ENCODE measurements at regions not wholly inside any gene's neighbourhood (a gene's known extent, or its start where the extent isn't known, plus 50 kb on each side); places are given as distances from the start of the nearest gene placed in this dataset.
"Not testable (repeated sequence)": the region's sequence is repeated elsewhere in the genome, so short reads cannot be mapped to it uniquely, and the experiment has no call there.

- DNase-seq = no peak
Measured at GRCh38 chr11:42778193-42778592, 533.6 kb upstream of the API5 start.

DNA sequence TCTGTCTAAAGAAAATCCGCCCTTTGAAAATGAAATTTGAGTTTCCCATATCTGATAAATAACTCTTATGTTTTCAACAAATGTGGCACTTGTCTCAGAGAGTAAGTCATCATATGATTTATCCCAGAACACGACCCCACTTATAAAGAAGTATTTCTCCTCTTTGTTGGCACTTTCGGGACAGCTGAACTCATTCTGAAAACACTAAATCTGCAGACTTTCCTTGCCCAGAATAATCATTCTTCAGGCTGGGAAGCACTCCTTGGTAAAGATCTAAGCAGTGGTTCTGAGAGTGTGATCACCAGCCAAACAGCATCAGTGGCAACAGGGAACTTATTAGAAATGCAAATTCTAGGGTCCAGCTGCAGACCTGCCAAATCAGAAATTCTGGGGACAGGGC is 532.2 kb upstream of the API5 start:
- no peak for DNase-seq

GRCh38 chr11:42786981-42787380 is 524.8 kb upstream of the API5 start:
- DNase-seq = no peak

DNA sequence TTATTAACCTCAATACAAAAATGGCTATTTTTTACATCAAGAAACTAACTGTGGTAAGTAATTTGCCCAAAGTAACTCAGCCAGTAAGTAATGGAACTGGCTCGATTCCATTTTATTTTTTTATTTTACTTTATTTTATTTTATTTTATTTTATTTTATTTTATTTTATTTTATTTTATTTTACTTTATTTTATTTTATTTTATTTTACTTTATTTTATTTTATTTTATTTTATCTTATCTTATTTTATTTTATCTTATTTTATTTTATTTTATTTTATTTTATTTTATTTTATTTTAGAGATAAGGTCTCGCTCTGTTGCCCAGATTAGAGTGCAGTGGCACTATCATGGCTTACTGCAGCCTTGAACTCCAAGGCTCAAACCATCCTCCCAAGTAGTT is 516.3 kb upstream of the API5 start:
- DNase-seq = not testable (repeated sequence)

DNA sequence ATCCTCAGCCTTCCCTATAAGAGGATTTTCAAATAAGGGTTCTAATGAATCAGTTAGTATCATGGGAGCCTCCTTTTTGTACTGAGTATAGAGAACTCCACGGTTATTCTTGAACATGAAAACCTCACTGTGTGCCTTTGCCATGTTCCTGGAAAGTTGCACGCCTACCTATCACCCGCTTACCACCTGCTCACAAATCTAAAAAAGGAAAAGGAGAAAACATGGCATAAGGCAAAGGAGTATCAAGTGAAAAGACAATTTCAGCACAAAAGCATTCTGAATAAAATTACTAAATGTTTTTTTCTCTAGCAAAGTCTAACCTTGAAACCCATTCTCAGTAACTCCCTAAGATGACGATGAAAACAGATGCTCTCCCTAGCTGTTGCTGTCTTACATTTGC is 511.8 kb upstream of the API5 start:
- no peak for DNase-seq

GRCh38 chr11:42802201-42802899 is 509.4 kb upstream of the API5 start:
- DNase-seq = no peak

GRCh38 chr11:42806191-42806590 is 505.6 kb upstream of the API5 start:
- DNase-seq = no peak

DNA sequence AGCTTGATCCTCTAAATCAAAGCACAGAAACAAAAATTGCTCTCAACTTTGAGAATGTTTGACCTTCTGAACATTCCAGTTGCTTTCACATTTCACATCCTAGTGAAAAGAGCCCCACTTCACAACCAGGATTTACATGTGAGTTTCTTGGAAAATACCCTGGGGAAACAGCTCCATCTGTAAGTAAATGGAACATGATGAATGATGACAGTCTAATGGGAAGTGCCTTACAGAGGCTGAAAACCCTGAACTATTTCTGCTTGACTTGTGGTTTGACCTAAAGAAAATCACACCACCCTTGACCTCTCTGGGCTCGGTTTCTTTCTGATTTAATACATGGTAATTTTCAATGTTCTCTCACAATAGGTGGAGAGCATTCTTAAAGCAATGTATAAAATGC is 499.4 kb upstream of the API5 start:
- no peak for DNase-seq

GRCh38 chr11:42812960-42813359 is 498.8 kb upstream of the API5 start:
- DNase-seq = no peak

- DNase-seq = no peak
Measured at GRCh38 chr11:42816471-42816870, 495.3 kb upstream of the API5 start.

GRCh38 chr11:42819126-42819525 is 492.7 kb upstream of the API5 start:
- DNase-seq = no peak

DNA sequence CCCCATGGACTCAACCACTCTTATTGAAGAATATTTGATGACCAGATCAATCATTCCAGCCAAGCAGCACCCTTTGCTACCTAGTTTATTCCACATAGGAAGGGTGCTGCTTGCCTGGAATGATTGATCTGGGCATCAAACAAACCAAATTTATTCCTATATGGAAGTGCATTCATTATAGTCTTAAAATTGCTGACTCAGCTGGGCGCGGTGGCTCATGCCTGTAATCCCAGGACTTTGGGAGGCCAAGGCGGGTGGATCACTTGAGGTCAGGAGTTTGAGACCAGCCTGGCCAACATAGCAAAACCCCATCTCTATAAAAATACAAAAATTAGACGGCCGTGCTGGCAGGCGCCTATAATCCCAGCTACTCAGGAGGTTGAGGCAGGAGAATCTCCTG is 489.6 kb upstream of the API5 start:
- not testable (repeated sequence) for DNase-seq

- DNase-seq = no peak
Measured at GRCh38 chr11:42823546-42823945, 488.2 kb upstream of the API5 start.

- DNase-seq = no peak
Measured at GRCh38 chr11:42824067-42824466, 487.7 kb upstream of the API5 start.

GRCh38 chr11:42825598-42825997 is 486.2 kb upstream of the API5 start:
- DNase-seq = no peak

- no peak for DNase-seq
Measured at GRCh38 chr11:42827845-42828244, 484.0 kb upstream of the API5 start.

DNA sequence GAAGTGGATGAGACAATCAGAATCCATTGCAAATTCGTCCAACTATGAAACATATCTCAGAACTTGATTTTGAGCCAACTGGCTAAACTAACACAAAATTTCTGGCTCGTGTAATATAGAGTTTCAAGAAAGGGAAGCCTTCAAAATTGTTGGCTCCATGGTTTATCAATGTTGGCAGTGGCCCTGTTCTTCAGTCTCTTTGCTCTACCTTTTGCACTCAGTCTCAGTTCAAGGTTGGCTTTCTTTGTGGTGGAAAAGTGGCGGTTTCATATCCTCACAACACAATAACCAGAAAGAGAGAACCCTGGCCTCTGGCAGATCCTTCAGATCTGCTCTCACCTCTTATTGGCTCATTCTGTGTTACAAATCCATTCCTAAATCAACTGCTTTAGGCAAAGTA is 473.8 kb upstream of the API5 start:
- DNase-seq = no peak

DNA sequence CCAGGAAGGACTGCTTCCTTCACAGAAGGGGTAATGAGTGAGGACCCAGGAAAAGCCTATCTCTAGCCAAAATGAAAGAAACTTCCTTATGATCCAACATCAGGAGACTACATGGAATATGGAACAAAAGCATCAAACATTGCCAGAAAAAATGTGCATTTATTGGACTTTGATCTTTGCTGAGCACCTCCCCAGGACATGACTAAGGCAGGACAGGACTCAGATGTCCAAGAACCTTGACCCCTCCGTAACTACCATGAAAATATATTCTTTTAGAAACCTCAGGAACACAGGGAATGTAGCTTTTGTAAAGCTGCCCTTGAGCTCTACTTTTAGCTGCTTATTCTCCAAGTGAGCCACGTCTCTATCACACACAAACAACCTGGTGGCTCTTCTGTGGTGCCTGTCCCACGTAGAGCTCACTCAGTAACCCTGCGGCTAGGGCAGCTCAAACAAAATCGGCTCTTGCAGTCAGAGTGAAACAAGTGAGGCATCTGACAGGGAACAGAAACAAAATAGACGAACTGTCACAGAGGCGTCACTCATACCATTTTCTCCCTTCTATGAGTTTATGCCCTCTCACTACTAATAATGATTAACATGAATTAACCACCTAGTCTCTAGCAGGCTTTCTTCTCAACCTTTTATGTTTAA is 471.5 kb upstream of the API5 start:
- DNase-seq = no peak

DNA sequence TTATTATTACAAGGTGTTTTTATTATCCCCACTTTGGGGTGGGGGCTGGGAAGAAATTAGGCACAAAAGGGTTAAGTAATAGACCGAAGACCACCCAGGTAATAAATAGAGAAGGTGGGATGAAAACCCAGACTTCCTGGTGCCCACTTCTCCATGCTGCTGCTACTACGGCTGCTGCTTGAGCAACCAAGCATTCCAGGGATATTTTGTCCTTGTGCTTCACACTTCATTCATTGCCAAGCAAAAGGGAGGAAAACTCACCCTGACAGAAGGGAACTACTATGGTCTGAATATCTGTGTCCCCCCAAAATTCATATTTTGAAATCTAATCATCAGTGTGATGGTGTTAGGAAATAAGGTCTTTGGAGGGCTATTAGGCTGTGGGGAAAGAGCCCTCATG is 470.9 kb upstream of the API5 start:
- DNase-seq = no peak

DNA sequence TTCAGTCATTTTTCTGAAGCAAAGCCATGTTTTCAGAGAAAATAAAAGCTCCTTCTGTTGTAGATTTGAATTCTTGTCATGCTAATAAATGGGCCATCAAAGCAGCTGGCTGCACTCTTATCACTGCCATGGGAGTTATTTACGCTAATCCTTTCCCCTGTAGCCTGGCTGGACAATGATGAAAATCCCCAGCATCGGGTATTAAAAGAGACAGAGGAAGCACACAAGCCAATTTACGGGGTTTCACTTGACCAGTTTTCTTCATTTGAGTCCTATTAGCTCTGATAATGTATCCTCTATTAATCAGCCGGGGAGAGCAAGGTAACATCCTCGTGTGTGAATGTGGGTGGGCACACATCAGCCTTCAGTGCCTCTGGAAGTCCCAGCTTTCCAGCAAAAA is 470.2 kb upstream of the API5 start:
- DNase-seq = no peak

- no peak for DNase-seq
Measured at GRCh38 chr11:42849362-42849761, 462.4 kb upstream of the API5 start.

GRCh38 chr11:42857344-42857743 is 454.5 kb upstream of the API5 start:
- DNase-seq = no peak

DNA sequence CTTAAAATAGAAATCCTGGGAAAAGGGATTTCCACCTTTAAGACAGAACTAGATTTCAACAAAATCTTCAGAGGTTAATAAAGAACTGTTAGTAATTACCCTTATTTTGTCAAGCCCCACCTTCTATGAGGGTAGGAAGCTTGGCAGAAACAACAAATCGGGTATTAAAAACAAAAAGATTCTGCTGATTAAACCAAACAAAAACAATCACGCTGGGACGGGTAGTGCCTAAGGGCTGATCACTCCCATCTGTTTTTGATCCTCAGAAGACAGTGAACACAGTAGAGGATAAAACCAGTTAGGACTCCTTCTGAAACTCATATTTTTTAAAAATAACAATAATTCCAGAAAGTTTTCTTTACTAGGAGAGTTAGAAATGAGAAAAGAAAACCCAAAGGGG is 441.3 kb upstream of the API5 start:
- no peak for DNase-seq

GRCh38 chr11:42873800-42874405 is 437.9 kb upstream of the API5 start:
- not testable (repeated sequence) for DNase-seq

DNA sequence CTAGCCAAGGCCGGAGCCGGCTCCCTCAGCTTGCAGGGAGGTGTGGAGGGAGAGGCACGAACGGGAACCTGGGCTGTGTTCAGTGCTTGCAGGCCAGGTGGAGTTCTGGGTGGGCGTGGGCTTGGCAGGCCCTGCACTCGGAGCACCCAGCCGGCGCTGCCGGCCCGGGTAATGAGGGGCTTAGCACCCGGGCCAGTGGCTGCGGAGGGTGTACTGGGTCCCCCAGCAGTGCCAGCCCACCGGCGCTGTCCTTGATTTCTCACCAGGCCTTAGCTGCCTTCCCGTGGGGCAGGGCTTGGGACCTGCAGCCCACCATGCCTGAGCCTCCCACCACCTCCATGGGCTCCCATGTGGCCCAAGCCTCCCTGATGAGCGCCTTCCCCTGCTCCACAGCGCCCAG is 430.5 kb upstream of the API5 start:
- DNase-seq = not testable (repeated sequence)
